ENCODE measurements at regions not wholly inside any gene's neighbourhood (a gene's known extent, or its start where the extent isn't known, plus 50 kb on each side); places are given as distances from the start of the nearest gene placed in this dataset.

DNA sequence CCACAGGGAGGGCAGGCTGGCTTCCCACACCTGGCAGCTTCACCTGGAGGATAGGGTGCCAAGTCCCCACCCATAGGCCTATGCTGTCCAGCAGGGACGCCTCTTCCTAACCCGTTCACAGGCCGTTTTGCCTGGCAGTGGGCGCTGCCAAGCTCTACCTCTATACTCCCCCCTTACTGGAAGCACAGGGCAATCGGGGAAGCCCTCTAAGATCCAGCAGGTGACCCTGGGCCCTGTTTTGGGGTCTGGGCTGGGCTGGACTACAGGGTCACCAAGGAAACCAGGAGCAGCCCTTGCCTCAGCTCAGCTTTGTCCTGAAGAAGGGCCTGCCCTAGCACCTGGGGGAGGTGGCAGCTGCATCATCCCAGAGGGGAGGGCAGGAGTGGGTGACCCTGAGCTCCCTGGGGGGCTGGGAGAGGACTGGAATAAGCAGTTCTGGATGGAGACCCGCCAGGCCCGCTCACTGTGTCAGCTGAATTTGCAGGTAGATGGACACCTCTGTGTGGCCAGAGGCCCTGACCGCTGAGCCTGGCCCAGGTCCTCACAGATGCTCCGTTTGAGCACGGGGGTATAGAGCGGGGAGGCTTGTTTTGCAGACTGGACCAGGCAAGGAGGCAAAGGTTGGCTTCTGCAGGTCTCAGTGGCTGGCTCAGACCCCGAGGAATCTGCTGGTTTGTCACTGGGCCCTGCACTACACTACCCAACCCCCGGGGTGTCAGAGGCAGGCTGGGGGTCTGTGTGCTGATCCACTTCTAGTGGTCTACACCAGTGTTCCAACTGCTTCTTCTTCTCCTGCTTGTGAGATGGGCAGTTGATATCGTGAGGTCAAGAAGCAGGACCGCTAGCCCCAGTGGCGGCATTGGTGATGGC lies 163.1 kb downstream of the ASB1 start:
- Histone ChIP-seq H3K27ac (ENCODE audit: low read depth in 1 of 2, low read length in 2 of 2) (no peak overlapping the region), H3K4me3 (ENCODE audit: low read length in 2 of 2) (no peak overlapping the region), H3K27me3 (ENCODE audit: control insufficient read depth in 1 of 2, insufficient read depth in 2 of 2, low read length in 1 of 2) (no peaks in the 10 kb centered on the region), H3K36me3 (ENCODE audit: control insufficient read depth in 1 of 2, insufficient read depth in 2 of 2, low read length in 1 of 2) (no peaks in the 10 kb centered on the region), H3K4me1 (ENCODE audit: control insufficient read depth in 1 of 2, insufficient read depth in 2 of 2, low read length in 2 of 2) (no peaks in the 10 kb centered on the region), H3K9me3 (ENCODE audit: control insufficient read depth, low read length) (no peaks in the 10 kb centered on the region)
- ATAC-seq (ENCODE audit: low FRiP score) (peak; percentile 30), DNase-seq (no peak)
- WGBS, 2 donors: 93 to 94% methylated on average over 16 of the region's 16 CpGs
- intact Hi-C loops (cut with DNase I): no loop called here

DNA sequence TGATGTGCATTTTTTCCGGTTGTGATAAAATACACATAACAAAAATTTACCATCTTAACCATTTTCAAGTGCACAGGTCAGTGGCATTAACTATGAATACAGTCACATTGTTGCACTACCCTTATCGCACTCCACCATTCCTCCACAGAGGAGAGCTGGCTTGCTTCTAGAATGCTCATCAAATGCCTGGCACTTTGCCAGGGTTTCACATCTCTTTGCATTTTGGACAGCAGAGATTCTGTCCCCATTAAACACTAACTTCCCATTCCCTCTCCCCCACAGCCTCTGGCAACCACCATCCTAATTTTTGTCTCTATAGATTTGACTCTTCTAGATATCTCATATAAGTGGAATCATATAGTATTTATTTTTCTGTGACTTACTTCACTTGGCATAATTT lies 165.0 kb downstream of the ASB1 start:
- Histone ChIP-seq H3K27ac (ENCODE audit: low read depth in 1 of 2, low read length in 2 of 2) (no peak overlapping the region), H3K27me3 (ENCODE audit: control insufficient read depth in 1 of 2, insufficient read depth in 2 of 2, low read length in 1 of 2) (no peaks in the 10 kb centered on the region), H3K36me3 (ENCODE audit: control insufficient read depth in 1 of 2, insufficient read depth in 2 of 2, low read length in 1 of 2) (no peaks in the 10 kb centered on the region), H3K4me1 (ENCODE audit: control insufficient read depth in 1 of 2, insufficient read depth in 2 of 2, low read length in 2 of 2) (peaks cover 0 to 3% of the 10 kb centered on the region in 2 donors), H3K4me3 (ENCODE audit: low read length in 2 of 2) (no peak overlapping the region), H3K9me3 (ENCODE audit: control insufficient read depth, low read length) (no peaks in the 10 kb centered on the region)
- intact Hi-C loops (cut with DNase I): no loop called here
- ATAC-seq (ENCODE audit: low FRiP score): no peak
- WGBS, 2 donors: 38 to 93% methylated on average over 2 of the region's 2 CpGs
- no peak for DNase-seq

DNA sequence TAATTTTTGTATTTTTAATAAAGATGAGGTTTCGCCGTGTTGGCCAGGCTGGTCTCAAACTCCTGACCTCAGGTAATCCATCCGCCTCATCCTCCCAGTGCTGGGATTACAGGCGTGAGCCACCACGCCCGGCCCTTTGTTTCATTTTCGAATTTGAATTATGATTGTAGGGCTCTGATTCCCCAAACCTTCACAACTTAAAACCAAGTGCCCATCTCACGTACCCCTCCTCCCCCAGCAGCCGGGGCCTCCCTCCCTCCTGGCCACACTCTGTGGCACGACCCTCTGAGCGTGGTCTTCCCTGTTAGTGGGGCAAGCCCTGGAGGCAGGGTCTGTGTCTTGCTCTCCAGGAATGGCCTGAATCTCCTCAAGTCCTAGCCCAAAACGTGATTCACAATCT lies 166.5 kb downstream of the ASB1 start:
- no peaks in the 10 kb centered on the region for H3K27me3 ChIP-seq (ENCODE audit: control insufficient read depth in 1 of 2, insufficient read depth in 2 of 2, low read length in 1 of 2)
- H3K27ac ChIP-seq (ENCODE audit: low read depth in 1 of 2, low read length in 2 of 2): no peak overlapping the region
- WGBS, 2 donors: 81 to 90% methylated on average over 9 to 12 of the region's 12 CpGs
- intact Hi-C loops (cut with DNase I): no loop called here
- ATAC-seq (ENCODE audit: low FRiP score): no peak
- H3K4me3 ChIP-seq (ENCODE audit: low read length in 2 of 2): no peak overlapping the region
- H3K4me1 ChIP-seq (ENCODE audit: control insufficient read depth in 1 of 2, insufficient read depth in 2 of 2, low read length in 2 of 2): peaks cover 3 to 4% of the 10 kb centered on the region in 2 donors
- H3K36me3 ChIP-seq (ENCODE audit: control insufficient read depth in 1 of 2, insufficient read depth in 2 of 2, low read length in 1 of 2): no peaks in the 10 kb centered on the region
- no peak for DNase-seq
- no peaks in the 10 kb centered on the region for H3K9me3 ChIP-seq (ENCODE audit: control insufficient read depth, low read length)

DNA sequence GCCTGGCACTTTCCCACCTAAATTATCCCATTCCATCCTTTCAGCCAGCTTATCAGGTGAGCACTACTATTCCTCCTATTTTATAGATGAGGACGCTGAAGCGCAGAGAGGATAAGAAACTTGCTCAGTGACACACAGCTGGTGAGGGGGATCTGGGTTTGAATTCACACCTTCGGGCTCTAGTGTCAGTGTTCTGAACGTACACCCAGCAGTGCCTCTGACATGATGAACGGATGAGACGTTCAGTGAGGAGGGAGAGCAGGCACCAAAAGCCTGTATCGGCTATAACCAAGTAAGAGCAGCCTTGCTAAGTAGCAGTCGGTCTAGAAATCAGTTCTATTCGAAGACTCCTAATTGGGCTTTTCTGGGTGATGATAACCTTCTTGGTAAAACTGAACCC lies 167.0 kb downstream of the ASB1 start:
- Histone ChIP-seq H3K27ac (ENCODE audit: low read depth in 1 of 2, low read length in 2 of 2) (no peak overlapping the region), H3K27me3 (ENCODE audit: control insufficient read depth in 1 of 2, insufficient read depth in 2 of 2, low read length in 1 of 2) (no peaks in the 10 kb centered on the region), H3K9me3 (ENCODE audit: control insufficient read depth, low read length) (no peaks in the 10 kb centered on the region), H3K4me1 (ENCODE audit: control insufficient read depth in 1 of 2, insufficient read depth in 2 of 2, low read length in 2 of 2) (peaks cover 3 to 4% of the 10 kb centered on the region in 2 donors), H3K4me3 (ENCODE audit: low read length in 2 of 2) (no peak overlapping the region), H3K36me3 (ENCODE audit: control insufficient read depth in 1 of 2, insufficient read depth in 2 of 2, low read length in 1 of 2) (no peaks in the 10 kb centered on the region)
- intact Hi-C loops (cut with DNase I): no loop called here
- ATAC-seq (ENCODE audit: low FRiP score) (no peak), DNase-seq (no peak)
- WGBS, 2 donors: 92 to 96% methylated on average over 9 of the region's 9 CpGs

DNA sequence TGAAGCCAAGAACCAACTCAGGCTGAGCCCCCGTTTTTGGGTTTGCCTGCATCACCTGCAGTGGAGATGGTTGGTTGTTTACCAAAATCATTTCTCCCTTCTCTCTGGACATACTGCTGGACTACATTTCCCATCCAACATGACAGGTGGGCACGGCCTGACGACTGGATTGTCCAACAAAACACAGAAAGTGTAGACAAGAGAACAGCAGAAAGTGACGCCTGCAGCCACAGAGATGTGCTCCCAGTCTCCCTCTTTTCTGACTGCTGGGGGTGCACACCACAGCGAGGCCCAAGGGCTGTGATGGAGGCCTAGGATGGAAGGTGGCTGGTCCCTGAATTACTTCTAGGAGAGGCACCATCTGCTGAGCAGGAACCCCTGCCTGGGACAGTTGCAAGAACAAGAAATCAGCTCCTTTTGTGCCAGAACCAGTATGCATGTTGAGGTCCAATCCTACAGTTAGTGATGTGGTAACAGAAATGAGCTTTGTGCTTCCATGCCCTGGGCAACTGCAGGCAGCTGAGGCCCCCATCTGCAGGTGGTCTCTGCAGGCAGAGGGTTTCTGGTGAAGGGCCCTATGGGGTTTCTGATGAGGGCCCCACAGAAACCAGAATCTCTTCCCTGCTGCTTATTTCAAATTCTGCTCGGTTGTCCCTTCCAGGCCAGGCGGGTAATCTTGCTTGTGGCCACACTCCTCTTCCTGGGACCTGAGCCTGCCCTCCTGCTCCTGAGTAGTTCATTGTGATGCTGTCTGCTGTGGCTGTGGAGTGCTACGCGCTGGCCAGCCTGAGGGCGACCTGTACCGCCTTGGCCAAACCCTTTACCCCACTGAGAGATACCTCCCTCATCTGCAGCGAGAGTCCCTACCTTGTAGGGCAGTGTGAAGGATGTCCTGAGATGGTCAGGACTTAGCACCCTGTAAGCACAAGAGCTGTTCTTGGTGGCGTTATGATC lies 168.3 kb downstream of the ASB1 start:
- no peak overlapping the region for H3K4me3 ChIP-seq (ENCODE audit: low read length in 2 of 2)
- peaks cover 3 to 4% of the 10 kb centered on the region in 2 donors for H3K4me1 ChIP-seq (ENCODE audit: control insufficient read depth in 1 of 2, insufficient read depth in 2 of 2, low read length in 2 of 2)
- intact Hi-C loops (cut with DNase I): loop anchor here (5.0 kb wide), 2 partner anchors 132 to 223 kb away; no protein-coding TSS in a partner anchor
- H3K27ac ChIP-seq (ENCODE audit: low read depth in 1 of 2, low read length in 2 of 2): no peak overlapping the region
- no peak for ATAC-seq (ENCODE audit: low FRiP score)
- H3K36me3 ChIP-seq (ENCODE audit: control insufficient read depth in 1 of 2, insufficient read depth in 2 of 2, low read length in 1 of 2): no peaks in the 10 kb centered on the region
- H3K9me3 ChIP-seq (ENCODE audit: control insufficient read depth, low read length): no peaks in the 10 kb centered on the region
- 93 to 94% methylated on average over 13 of the region's 13 CpGs for WGBS, 2 donors
- DNase-seq: no peak
- no peaks in the 10 kb centered on the region for H3K27me3 ChIP-seq (ENCODE audit: control insufficient read depth in 1 of 2, insufficient read depth in 2 of 2, low read length in 1 of 2)

DNA sequence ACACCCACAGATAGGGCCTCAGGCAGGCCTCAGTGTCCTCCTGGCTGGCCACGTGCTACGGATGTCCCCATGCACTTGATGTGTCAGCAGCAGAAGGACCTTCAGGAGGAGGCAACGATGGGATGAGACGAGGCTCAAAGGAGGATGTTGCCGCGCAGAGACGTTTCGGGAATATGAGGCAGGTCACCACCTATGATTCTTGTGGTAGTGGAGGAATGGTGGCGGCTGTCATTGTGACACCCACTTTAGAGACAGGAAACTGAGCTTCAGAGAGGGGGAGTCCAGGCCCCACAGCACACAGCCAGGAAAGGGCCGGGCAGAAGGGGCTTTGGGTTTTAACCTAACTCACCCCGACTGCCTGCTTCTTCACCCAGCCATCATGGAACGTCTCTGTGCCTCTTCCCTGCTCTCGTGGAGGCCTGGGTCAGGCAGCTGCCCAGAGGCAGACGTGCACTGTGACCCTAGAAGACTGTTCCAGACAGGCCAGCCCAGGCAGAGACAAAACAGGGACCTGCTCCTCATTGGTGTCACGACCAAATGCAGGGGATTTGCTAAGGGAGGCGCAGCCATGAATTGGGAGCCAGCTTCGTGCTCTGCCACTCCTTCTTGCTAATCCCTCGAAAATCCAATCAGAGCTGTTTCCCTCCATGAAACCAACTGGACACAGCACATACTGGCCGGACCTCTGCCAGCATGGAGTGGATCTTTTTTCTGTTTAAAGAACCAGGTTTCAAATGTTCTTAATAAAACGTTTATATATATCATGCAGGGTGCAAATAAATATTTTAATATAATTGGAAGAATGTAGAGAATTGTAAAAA lies 169.2 kb downstream of the ASB1 start:
- ATAC-seq (ENCODE audit: low FRiP score) (no peak), DNase-seq (no peak)
- 87 to 90% methylated on average over 20 of the region's 20 CpGs for WGBS, 2 donors
- no peak overlapping the region for H3K4me3 ChIP-seq (ENCODE audit: low read length in 2 of 2)
- H3K27ac ChIP-seq (ENCODE audit: low read depth in 1 of 2, low read length in 2 of 2): peak overlapping the region in 1 of 2 donors; percentile 53
- H3K36me3 ChIP-seq (ENCODE audit: control insufficient read depth in 1 of 2, insufficient read depth in 2 of 2, low read length in 1 of 2): no peaks in the 10 kb centered on the region
- no peaks in the 10 kb centered on the region for H3K27me3 ChIP-seq (ENCODE audit: control insufficient read depth in 1 of 2, insufficient read depth in 2 of 2, low read length in 1 of 2)
- H3K9me3 ChIP-seq (ENCODE audit: control insufficient read depth, low read length): no peaks in the 10 kb centered on the region
- intact Hi-C loops (cut with DNase I): loop anchor here (5.0 kb wide), 2 partner anchors 131 to 224 kb away; no protein-coding TSS in a partner anchor
- H3K4me1 ChIP-seq (ENCODE audit: control insufficient read depth in 1 of 2, insufficient read depth in 2 of 2, low read length in 2 of 2): peaks cover 3 to 4% of the 10 kb centered on the region in 2 donors

DNA sequence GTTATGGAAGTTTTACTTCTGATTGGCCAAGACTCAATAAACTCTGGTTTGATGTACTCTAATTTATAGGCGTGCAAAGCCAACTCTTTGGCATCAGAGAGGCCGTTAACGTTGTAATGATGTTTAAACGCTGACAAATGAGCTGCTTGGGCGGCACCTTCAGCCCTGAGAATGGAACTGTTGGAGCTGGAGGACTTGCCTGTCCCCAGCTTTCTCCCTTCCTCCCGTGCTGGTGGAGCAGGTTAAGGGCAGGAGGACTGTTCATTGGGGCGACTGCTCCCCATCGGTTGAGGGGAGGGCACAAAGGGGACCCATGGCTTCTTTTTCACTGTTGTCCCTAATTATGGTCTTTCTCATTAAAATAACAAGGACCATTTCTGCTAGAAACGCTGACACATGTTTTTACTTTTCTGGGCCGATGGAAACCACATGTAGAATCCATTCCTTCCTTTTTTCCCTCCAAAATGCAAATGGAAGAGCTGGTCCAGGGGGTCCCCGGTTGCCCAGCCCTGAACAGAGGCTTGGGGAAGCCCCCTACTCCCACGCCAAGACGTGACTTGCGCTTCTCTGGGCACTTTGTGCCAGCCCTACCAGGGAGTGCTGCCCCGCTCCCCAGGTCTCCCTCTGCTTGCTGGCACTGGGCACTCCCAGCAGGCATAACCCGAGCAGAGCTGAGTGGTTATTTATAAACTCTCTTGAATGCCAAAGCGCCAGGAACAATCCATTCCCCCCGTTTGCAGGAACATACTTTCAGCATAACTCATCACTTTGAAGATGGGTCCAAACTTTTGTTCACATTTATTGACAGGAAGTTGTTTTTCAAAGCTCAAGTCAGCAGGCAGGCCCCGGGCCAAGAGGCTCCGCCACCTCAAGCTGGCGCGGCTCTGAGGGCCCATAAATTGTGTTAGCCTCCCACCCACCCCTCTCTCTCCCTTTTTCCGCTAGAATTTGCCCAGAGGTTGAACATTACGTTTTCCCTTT lies 170.1 kb downstream of the ASB1 start:
- no peaks in the 10 kb centered on the region for H3K9me3 ChIP-seq (ENCODE audit: control insufficient read depth, low read length)
- peak; percentile 73 to 89 for DNase-seq
- peak overlapping the region in 1 of 2 donors; percentile 55 for H3K27ac ChIP-seq (ENCODE audit: low read depth in 1 of 2, low read length in 2 of 2)
- H3K36me3 ChIP-seq (ENCODE audit: control insufficient read depth in 1 of 2, insufficient read depth in 2 of 2, low read length in 1 of 2): no peaks in the 10 kb centered on the region
- no peaks in the 10 kb centered on the region for H3K27me3 ChIP-seq (ENCODE audit: control insufficient read depth in 1 of 2, insufficient read depth in 2 of 2, low read length in 1 of 2)
- H3K4me3 ChIP-seq (ENCODE audit: low read length in 2 of 2): no peak overlapping the region
- intact Hi-C loops (cut with DNase I): loop anchor here (5.0 kb wide), 2 partner anchors 130 to 225 kb away; no protein-coding TSS in a partner anchor
- peak; percentile 77 for ATAC-seq (ENCODE audit: low FRiP score)
- peaks cover 3 to 8% of the 10 kb centered on the region in 2 donors for H3K4me1 ChIP-seq (ENCODE audit: control insufficient read depth in 1 of 2, insufficient read depth in 2 of 2, low read length in 2 of 2)
- WGBS, 2 donors: 18 to 19% methylated on average over 24 of the region's 24 CpGs

All from aorta (tissue), 5 donors.